HFF-Myc (cell line): ENCODE measurements at regions not wholly inside any gene's neighbourhood (a gene's known extent, or its start where the extent isn't known, plus 50 kb on each side); places are given as distances from the start of the nearest gene placed in this dataset.
"Not testable (repeated sequence)": the region's sequence is repeated elsewhere in the genome, so short reads cannot be mapped to it uniquely, and the experiment has no call there.

Source experiments
- DNase-seq: peaks from one replicate; pipeline ENCODE4 v3.0.0-alpha.2; 2011; ENCODE audit warnings: low read depth; ENCODE audit errors: extremely low read depth
- H3K4me3 ChIP-seq: replicated peaks from 2 replicates; pipeline ENCODE4 v1.5.1; 2011; ENCODE audit warnings: low read depth, mild to moderate bottlenecking, control low read depth, low read length
- CTCF ChIP-seq: IDR thresholded peaks from 2 replicates; pipeline ENCODE4 v1.5.1; 2012; ENCODE audit warnings: mild to moderate bottlenecking, low read depth, low read length, control low read depth; ENCODE audit errors: missing control alignments

- H3K4me3 ChIP-seq, result no peak overlapping the region
- no peak for TF ChIP-seq CTCF
- no peak for DNase-seq
These were observed 1829.0 kb upstream of the MIR17HG start for GRCh38 chr13:89518289-89519077.

DNA sequence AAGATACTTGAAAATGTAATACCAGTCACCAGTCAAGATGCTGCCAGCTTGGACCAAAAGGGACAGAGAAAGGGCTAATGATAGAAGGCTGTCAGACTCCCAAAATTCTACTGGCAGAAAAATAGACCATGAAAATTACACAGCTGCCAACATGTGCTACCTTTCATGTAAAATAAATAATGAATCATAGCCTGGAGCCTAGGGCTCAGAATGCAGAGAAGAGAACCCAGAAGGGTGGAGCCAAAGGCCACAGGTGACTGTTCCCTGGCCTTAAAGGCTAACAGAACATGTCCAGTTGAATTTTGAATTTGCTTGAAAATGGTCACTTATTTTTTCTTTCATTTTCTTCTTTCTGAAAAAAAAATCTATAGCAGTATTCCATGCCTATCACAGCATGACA is 1827.0 kb upstream of the MIR17HG start:
- DNase-seq, result no peak
- no peak overlapping the region for H3K4me3 ChIP-seq
- TF ChIP-seq CTCF, result no peak

- not testable (repeated sequence) for H3K4me3 ChIP-seq, DNase-seq
These were observed 1825.8 kb upstream of the MIR17HG start for GRCh38 chr13:89521672-89522071.

DNA sequence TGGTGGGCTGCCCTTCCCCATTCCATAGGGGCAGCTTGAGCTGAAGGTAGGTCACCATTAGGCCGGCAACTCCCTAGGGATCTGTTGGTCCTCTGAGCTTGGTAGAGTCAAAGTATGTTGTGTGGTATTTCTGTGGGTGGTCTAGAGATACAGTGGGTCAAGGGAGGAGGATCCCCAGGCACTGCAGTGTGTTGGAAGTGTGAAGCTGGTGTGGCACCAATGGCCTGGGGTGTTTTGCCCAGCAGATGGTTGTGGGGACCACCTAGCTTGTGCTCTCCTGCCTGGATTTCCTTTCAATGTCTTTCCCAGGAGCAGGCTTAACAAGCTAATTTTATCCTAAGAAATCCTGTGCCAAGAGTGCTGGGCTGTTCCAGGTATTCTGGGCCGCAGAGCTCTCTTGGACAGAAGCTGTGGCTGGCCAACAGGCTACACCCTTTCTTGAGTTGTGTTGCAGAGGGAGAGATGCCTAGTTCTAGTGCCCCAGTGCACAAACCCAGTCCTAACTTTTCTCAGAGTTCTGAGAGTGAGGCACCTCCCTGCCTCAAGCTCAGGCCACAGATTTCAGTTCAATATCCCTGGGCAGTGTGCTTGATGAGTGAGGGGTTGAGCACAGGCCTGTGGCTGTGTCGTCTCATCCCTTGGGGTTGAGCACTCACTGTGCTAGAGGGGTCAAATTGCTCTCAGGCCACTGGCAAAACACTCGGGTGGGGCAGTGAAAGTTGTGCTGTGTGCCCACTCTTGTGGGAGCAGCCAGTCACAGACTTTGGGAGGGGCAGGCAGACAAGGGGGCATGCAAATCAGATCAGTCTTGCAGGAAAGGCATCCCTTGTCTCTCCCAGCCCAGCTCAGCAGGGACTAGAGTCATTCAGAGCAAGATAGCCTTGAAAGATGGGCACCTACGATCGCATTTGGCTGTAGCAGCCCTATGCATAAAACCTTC is 1806.1 kb upstream of the MIR17HG start:
- TF ChIP-seq CTCF, result no peak
- DNase-seq, result no peak
- no peak overlapping the region for H3K4me3 ChIP-seq

DNA sequence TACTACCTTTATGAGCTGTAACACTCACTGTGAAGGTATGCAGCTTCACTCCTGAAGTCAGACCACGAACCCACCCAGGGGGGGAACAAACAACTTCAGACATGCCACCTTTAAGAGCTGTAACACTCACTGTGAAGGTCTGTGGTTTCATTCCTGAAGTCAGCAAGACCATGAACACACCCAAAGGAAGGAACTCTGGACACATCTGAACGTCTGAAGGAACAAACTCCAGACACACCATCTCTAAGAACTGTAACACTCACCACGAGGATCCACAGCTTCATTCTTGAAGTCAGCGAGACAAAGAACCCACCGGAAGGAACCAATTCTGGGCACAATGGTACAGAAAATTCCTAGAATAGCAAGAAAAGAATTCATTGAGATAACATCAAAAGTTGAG is 1796.5 kb upstream of the MIR17HG start:
- no peak overlapping the region for H3K4me3 ChIP-seq
- no peak for DNase-seq
- no peak for TF ChIP-seq CTCF

DNA sequence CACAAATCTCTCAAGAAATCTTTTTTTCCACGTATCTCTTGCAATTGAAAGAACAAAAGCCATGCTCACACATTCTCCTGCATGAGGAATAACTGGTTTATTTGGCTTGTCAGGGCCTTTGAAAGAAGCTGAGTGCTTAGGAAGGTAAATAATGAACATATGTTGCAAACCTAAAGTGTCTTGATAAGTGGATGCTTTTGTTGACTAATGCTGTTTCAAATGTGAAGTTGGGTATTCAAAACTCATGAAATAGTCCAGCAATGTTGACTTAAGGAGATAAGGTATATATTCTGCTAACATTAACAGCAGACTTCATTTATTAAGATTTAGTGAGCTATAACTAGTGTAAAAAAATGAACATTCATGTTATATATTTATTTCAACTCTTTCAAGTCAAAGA is 1792.7 kb upstream of the MIR17HG start:
- no peak for TF ChIP-seq CTCF
- no peak overlapping the region for H3K4me3 ChIP-seq
- DNase-seq, result no peak

- no peak for TF ChIP-seq CTCF
- no peak for DNase-seq
- H3K4me3 ChIP-seq, result no peak overlapping the region
These were observed 1781.9 kb upstream of the MIR17HG start for GRCh38 chr13:89565476-89566100.
